GM18508 (cell line): ENCODE measurements at regions not wholly inside any gene's neighbourhood (a gene's known extent, or its start where the extent isn't known, plus 50 kb on each side); places are given as distances from the start of the nearest gene placed in this dataset.

Experiments
- ATAC-seq: cut with Tn5 transposase; IDR thresholded peaks from one replicate; pipeline ENCODE4 v1.9.1; 2021; ENCODE audit warnings: moderate number of reproducible peaks; ENCODE audit not compliant: insufficient read depth, unreplicated experiment

DNA sequence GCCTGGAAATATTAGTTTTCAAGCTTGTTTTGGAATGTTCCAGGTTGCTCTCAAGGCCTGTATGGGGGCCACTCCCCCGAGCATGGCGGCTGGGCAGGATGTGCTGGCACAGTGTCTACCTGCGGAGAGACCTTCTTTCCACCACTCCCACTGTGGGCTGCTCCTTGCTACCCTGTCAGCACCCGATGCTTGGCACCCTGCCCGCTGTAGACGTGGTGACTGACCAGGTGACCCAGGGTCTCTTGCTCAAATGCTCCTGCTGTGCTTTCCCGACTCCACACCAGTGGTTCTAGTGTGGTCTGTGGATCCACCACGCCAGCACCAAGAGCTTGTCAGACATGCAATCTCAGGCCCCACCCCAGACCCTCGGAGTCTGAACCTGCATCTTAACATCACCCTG is 213.3 kb downstream of the SH3BP4 start:
- ATAC-seq, result no peak

DNA sequence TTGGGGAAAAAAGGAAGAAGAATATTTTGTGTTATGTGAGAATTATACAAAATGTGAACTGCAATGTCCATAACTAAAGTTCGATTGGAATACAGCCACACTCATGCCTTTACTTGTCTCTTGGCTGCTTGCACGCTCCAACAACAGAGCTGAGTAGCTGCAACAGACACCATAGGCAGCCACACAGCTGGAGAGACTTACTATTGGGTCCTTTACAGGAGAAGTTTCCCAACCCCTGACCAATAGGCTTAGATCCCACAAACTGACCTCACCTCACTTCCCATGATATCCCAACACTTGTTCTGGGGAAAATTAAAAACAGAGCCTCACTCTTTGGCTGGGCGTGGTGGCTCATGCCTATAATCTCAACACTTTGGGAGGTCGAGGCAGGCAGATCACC is 213.8 kb downstream of the SH3BP4 start:
- ATAC-seq, result no peak

DNA sequence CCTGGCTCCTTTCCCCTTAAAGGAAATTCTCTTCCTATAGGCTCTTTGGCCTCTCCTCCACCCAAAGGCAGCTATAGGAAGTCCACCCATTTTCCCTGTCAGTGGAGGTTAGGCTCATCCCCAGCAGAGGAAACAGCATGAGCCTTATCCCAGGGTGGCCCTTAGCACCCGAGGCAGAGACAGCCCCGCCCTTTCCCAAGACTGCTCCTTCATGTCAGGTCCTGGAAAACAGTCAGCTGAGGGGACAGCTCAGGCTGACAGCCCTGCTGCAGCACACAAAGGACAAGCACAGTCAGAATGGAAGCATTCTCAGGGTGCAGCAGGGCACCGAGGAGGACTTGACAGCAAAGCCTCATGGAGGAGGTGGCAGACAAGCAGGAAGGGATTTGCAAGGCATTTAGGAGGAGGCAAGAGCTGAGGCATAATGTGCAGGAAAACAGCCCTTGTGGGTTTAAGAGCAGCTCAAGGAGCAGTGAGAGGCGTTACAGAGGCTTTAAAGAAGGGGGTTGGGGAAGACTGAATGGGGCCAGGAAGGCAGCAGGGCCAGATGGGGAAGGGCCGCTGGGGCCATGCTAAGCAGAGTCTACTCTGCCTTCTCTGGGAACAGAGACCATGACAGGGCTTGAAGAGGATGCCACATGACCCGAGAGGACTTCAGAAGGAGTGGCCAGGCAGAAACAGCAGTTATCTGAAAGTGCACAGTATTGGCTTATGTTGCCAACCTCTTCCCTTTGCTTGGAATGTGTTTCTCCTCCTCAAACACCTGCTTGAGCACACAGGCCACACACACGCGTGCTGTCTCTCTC is 216.6 kb downstream of the SH3BP4 start:
- no peak for ATAC-seq

DNA sequence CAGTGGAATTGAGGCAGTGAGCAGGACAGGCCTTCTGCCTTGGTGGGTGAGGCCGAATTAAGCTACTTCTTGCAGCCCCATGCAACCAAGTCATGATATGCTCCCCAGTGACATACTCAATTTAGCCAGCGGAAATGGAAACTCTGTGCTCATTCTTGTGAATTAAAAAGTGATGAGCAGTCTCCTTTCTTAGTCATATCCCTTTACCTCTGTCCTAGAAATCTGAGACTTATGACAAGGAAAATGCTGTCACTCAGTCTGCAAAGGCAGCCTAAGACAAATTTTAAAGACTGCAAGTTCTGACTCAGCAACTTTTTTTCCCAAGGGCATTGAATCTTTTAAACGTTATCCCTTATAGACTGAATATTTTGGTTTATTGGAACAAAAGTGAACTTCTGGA is 218.2 kb downstream of the SH3BP4 start:
- no peak for ATAC-seq

DNA sequence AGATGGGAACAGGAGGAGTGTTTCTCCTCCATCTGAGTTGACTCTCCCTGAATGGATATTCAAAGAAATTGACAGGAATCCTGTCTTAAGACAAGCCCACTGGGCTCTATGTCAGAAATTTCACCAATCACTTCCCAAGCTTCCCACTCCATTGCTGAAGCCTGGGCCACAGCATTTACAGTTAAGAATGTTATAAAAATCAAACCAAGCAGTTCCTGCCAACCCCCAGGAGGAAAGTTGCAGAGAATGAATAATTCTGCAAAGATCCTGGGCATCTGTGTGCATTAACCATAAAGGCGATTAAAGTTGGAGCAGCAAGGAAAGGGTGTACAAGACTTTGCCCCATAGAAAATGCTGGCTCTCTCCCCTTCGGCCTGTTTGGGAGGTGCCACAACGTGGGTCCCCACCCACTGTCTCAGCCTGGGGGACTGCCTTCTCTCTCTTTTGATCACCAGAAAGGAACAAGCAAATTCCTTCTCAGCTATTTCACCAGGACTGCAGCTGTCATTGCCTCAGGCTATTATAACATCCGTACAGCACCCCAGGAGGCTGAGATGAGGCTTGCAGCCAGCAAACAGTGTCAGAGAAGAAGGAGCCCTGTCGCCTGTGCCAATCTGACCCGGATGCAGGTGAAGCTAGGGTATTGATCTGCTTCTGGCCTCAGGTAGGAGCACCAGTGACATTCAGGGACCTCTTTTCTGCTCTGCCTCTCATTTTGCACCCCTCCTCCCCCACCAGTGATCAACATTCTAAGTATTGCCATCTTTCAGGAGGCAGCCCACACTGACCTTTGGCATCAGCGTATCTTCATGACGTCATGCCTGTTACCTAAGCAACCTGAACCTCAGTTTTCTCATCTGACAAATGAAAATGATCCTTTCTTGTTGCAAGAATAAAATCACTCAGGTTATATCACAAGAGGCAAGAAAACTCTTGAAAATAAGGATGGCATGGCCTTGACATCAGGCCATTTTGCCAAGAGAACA is 219.0 kb downstream of the SH3BP4 start:
- no peak for ATAC-seq

DNA sequence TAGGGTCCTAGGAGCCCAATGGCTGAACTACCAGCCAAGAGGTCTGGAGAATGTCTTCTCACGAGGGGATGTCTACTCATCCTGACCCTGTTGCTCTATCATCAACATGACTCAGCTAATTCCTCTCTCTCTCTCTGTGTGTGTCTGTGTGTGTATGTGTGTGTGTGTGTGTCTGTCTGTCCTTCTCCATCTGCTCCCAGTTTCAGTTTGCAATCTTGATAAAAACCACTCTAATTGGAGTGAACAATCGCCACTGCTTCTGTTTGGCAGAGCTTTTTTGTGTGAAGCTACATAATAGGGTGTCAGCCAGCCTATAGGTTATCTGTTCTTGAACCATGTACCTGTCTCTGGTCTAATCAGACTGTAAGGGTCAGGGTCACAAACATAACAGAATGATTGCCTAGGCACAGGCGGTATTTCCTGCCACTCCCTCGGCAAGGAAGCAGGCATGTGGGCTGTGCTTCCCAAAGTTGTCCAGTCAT is 219.8 kb downstream of the SH3BP4 start:
- ATAC-seq, result no peak

DNA sequence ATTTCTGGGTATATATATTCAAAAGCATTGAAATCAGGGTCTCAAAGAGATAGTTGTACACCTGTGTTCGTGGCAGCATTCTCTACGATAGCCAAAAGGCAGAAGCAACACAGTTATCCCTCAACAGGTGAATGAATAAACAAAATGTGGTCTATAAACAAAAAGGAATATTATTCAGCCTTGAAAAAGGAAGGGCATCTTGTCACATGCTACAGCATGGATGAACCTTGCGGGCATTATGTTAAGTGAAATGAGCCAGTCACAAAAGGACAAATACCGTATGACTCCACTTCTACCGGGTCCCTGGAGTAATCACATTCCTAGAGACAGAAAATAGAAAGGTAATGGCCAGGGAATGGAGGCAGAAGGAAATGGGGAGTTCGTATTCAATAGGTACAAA is 228.8 kb downstream of the SH3BP4 start:
- no peak for ATAC-seq

DNA sequence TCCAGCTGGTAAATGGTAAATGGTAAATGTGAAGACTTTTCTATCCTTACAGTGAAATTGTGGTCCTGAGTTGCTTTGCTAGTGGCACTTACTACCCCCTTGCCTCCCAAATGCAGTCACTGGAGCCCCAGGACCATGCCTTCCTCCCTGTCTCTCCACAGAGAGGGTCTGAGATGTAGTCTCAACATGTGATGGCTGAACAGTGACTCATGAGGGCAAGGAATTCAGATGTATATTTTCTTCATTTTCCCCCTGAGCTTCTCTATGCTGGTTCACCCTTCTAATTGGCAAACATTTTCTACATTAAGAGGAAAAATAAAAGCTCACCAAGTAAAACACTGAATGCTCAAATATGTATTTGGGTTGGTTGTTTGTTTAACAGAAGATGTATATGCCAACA is 232.0 kb downstream of the SH3BP4 start:
- ATAC-seq, result no peak

DNA sequence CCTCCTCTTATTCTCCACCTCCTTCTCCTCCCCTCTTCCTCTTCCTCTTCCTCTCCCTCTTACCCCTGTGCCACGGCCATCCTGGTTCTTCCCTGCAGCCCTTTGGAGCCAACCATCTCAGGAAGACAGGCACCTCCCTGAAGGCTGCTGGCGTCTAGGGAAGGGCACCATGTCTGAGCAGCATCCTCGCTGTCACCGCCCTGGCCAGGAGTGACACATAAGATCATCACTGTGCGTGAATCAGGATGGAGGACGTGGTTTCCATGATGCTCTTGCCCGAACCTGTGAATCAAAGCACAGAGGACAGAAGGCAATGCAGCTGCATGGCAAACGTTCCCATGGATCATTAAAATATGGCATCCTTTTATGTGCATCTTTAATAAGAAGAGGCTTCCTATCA is 236.0 kb downstream of the SH3BP4 start:
- ATAC-seq, result no peak

DNA sequence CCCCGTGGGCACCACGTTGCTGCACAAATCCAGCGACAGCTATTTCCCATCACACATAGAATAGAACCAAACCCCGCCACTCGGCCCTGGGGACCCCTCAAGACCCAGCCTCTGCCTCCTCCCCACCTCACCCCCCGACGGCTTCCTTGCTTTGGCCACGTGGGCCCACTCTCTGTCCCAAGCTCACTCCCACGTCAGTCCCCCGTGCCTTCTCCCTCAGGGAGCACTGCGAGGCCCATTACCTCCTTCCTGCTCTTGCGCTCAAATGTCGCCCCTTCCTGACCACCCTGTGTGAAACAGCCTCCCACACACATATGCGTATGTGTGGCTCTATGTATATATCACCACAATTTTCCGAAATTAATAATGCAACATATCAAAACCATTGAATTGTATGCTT is 239.7 kb downstream of the SH3BP4 start:
- no peak for ATAC-seq

DNA sequence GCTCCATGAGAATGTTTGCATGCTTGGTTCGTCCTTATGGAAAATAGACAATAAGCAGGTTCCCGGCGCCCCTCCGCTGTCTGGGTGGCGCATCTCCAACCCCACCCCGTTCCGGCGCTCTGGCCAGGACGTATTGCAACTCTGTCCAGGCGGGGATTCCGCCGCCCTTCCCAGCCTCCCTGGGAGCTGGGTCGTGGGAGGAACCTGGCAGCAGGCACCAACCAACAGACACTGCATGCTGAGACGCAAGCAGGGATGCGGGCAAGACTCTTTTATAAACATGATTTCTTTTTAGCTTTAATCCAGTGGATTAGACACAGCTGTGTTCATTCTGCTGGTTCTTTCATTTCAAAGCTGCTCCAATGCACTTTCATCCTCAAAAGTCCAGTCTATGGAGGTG is 240.2 kb downstream of the SH3BP4 start:
- no peak for ATAC-seq

DNA sequence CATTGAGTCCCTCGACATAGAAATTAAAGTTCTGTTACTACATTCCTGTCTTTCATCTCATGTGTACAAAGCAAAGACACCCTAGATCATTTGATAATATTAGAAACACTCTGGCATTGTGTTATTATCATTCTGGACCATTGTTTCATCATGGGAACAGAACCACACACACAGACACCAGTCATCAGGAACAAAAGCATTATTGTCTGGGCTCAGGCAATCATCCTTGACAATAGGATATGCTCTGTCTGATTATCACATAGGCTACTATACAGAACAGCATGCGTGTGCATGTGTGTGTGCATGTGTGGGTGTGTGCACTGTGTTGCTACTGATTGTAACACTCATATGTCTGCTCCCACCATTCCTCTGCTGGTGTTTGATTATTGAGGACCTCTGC is 242.5 kb downstream of the SH3BP4 start:
- no peak for ATAC-seq

DNA sequence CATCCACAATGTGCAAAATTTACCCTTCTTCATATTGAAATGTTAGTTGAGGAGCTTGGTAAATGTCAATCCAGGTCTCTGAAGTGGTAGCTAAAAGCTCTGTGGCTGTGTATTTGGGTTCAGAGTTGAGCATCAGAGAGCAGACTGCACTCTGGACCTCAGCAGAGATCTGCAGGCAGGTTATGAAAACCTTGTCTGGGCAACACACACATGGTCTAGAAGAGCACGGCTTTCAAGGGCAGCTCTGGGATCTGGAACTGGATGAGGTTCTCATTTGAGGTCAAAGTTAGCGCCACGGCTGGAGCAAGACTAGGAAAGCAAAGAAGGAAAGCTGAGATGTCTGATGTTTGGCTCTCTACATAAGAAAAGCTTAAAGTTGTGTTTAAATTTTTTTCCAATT is 243.0 kb downstream of the SH3BP4 start:
- ATAC-seq, result no peak

DNA sequence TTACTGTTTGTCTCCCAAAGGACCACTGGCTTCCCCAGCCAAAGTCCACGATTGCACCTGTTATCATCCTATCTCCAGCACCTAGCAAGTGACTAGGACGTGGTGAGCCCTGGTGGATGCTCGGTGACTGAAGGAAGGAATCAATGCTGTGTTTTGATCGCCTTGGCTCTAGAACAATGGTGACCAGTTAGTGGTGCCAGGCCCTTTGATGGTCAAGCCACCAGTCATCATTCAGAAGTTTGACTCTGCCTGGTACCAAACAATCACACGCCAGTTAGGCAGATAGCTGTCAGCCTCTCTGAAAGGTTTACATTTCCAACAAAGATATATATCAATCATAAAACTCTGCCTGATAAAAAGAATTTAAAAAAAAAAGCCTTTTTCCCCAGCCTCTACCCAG is 244.1 kb downstream of the SH3BP4 start:
- no peak for ATAC-seq

DNA sequence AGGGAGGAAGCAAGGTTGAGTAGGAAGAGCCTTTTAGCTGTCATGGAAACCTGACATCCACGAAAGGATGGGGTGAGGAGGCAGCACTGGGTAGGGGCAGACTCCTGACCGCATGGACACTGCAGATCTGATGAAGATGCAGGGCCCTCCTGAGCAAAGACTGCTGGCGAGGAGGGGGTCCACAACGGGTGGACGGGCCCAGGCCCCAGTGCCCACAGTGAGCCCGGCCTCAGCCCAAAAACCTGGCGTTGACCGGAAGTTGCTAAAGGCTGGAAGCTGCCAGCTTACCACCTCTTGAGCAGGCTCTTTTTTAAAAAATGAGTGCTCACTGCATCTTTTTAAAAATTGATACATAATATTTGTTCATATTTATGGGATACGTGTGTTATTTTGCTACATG is 247.3 kb downstream of the SH3BP4 start:
- no peak for ATAC-seq

DNA sequence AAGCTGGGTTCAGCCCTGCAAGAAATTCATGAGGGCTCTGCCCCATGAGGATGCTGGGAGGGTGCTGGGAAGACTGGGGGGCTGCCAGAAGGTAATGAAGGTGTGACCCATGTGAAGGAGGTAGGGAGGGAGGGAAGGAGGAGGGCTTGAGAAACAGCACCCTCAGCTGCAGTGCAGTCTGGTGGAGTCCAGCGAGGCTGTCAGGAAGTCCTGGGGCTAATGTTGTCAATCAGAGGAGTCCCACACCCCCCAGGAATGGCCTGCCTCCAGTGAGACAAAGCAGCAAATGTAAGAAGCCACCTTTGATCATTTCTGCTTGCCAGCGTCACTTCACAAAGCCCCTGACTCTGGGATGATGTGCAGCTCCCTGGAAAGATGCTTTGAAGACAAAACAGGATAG is 248.4 kb downstream of the SH3BP4 start:
- ATAC-seq, result no peak

DNA sequence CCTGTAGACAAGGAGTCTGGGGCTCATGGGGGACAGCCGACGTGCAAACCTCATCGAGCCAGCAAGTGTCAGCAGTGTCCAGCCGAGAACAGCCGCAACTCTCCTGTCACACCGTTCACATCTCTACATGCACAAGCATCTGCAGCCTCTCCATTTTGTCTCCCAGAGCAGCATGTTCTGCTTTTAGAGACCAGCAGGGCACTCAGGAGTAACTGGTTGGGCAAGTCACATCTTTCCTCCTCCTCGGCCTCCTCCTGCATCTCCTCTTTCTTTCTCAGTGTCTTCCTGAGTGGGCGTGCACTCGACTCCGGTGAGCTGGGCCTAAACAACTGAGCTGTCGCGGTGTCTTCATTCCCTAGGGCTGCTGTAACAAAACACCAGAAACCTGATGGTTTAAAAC is 249.9 kb downstream of the SH3BP4 start:
- ATAC-seq, result no peak

DNA sequence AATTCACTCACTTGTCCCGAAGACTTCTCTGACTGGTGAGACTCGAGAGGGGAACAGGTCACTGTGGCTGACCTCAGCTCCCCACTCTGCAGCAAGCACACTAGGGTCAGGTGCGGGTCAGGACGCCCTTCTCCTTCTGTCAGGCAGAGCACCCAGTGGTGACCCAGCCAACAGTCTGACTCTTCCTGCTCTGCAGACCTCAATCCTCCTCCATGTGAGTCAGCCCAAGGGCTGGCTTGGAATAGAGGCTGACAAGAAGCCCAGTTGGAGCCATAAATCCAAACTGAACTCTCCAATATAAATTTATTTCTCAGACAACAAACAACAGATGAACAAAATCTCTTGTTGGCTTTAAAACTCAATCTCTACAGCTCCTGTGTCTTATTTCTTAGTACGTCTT is 253.1 kb downstream of the SH3BP4 start:
- no peak for ATAC-seq

DNA sequence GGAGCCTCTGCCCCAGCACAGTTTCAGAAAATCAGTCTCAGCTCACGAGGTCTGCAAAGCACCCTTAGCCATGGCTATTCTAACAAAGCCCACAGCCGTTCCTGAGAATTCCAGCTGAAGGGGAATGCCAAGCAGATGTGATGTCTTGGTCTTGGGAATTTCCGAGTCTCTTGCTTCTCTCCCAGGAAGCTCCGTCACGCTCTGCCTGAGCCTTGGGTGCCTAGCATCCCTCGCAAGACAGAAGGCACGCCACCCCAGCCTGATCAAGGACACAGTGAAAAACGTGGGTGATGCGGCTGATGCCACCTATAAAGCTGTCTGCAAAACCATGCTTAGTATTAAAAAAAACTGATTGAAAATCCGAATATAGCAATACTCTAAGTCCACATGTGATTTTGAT is 254.6 kb downstream of the SH3BP4 start:
- no peak for ATAC-seq

DNA sequence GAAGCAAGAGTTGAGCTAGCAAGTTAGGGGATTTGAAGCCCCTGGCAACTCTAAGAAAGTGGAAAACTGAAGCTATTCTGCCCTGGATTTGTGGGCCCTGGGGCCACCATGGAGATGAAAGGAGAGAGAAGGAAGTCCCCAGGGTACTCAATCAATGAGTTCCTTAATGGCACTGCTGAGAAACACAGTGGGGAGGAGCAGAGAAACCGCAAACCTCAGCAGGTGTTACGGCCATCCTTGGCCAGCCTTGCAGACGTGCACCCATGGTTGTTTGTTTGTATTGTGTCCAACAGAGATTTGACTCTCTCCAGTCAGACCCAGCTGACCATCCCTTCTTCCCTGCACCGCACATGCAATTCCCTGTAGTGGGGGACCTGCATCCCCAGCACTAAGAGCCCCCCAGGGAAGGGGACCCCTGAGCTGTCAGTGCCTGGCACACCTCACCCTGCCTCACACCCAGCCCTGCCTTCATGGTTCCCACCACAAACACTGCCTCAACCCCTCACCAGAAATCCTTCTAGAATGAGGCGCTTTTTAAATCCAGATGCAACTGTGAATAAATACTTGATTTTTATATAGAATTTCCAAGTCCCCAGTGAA is 255.3 kb downstream of the SH3BP4 start:
- ATAC-seq, result no peak

DNA sequence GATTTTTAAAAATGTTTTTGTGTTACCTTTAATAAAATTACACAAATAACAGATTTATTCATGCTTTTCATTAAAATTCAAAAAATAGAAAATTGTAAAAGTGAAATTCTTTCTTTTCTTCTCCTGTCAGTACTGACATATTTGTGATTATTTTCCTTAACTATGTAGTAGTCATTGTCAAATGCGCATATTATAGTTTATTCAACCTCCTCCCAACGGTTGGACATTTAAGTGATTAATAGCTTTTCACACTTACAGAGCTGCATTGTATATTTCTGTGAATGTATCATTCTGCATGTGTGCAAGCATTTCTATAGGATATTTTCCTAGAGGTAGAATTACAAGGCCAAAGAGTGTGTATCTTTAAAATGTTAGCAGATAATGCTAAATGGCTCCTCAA is 259.2 kb downstream of the SH3BP4 start:
- ATAC-seq, result no peak
